GM19438 (cell line): ENCODE measurements at regions not wholly inside any gene's neighbourhood (a gene's known extent, or its start where the extent isn't known, plus 50 kb on each side); places are given as distances from the start of the nearest gene placed in this dataset.

Experiments used
- ATAC-seq: cut with Tn5 transposase; IDR thresholded peaks from one replicate; pipeline ENCODE4 v1.9.1; 2021; ENCODE audit warnings: low read depth; ENCODE audit not compliant: unreplicated experiment

DNA sequence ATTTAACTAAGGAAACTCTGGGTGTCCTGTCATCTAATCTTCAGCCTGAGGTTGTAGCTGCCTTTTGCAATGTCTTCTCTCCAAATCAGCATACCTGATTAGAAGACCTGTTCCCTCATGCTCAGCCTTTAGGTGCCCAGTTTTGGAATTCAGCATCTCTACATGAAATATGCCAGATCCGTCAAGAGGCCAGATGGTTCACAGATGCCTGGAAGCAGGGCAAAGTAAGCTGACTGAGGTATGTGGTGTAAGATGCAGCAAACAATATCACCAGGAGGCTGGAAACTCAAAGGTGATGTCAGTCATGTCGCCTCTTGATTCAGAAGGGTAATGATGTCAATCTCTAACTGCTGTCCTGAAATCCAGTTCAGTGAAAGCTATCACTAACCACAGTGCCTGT is 324.4 kb downstream of the PRELID2 start:
- no peak for ATAC-seq

DNA sequence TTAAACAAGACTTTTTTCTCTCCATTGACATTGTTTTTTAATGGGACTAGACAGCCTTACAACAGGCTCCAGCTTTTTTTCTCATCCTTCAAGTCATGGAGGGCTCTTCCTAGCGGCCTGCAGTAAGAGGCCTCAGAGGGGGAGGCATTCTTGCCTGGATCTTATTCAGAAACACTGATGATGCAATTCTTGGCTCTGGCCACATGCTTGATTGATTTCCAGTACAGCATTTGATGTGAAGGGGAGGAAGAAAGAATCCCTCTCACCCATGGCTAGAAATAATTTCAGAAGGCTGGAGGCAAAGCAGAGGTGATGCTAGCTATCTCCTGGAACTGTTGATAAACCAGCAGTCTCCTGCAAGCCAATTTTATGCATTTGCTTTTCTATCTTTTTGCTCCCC is 324.8 kb downstream of the PRELID2 start:
- ATAC-seq: no peak

DNA sequence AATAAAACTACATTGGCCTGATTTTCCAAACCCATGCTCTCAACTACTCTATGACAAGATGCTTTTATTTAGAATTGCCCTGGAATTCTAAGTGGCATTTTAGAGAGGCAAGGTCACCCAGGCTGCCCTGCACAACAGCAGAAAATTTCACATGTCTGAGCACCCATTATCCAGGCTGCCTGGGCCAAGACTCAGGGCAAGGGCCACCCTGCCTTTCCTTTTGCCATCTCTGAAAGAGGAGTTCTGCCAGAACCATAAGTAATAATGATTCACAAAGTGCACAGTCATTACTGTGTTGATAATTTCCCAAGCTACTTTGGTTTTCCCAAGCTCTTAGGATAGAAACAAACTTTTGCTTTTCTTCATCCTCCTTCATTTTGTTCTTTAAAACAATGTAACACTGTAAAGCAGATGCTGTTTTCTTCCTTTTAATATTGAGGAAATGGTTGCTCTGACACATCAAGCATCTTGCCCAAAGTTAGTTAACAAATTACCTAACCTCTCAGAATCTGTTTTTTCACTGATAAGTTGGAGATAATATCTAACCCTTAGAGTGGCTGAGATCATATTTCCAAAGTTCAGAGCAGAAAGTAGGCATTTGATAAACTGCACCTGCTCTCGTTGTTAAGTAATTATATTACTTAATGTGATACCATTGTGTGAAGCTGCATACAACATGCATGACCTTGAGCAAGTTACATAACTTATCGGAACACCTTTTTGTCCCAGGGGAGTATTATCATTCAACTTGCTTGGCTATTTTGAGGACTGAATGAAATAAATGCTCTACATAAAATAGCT is 325.6 kb downstream of the PRELID2 start:
- ATAC-seq: no peak

DNA sequence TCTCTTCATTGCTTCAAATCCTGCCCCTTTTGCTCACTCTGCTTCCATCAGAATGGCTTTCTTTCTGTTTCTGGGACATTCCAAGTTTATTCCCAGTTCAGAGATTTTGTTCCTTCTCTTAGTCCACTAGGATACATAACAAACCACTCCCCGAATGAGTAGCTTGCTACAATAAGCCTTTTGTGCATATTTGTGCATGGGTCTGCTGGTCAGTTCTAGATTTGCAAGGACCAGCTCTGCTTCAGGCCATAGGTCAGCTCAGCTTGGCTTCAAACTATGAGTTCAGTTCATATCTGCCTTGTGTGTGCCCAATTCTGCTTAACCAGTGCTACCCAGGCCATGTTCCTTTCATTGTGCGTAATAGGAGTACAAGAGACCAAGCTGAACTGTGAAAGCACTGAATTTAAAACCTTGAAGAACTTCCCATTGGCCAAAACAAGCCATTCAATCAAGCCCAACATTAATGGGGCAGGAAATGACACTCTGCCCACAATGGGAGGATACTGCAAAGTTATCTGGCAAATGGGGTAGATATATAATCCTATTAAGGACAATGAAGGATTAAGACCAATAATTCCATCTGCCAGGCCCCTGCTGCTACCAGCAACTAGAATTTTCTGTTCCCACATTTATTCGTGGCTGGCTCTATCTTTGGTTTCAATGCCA is 328.8 kb downstream of the PRELID2 start:
- ATAC-seq: no peak

DNA sequence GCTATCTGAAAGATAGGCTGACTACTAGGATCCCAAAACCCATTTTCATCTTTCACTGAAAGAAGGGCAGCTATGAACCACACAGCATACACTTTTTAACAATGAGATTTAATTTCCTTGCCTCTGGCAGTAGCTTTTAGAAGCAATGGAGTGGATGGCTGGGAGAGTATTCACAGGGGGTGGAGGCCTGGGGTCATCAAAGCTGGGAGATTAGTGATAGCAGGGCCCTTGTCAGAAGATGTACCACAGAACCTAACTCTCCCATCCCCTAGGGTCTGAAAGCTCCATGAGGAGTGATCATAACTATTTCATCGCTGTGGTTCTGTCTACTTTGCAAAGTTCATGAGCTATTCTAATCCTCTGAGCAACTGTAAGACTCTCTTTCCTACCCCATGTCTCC is 332.2 kb downstream of the PRELID2 start:
- ATAC-seq: no peak

DNA sequence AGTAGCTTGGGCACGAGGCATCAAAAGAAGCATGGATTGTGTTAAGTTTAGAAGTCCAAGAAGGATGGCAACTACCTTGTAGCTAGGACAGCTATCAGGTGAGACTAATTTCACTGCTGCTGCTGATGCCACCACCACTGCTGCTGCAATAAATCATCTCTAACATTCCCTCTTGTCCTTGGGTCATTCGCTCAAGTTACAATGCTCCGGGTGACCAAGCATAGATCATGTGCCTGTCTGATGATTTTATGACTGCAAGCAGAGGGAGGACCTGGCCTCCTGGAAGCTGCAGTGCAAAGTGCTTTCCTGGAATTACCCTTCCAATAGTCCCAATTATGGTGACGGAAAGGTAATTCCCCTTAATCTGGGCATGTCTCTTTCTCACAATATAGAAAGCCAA is 334.4 kb downstream of the PRELID2 start:
- ATAC-seq: no peak

- no peak for ATAC-seq
Observed at GRCh38 chr5:145499483-145499882, 335.7 kb downstream of the PRELID2 start.

- no peak for ATAC-seq
Observed at GRCh38 chr5:145497052-145497451, 338.1 kb downstream of the PRELID2 start.

- ATAC-seq: no peak
Observed at GRCh38 chr5:145495741-145496140, 339.4 kb downstream of the PRELID2 start.

GRCh38 chr5:145495196-145495595 is 339.9 kb downstream of the PRELID2 start:
- ATAC-seq: no peak

- no peak for ATAC-seq
Observed at GRCh38 chr5:145493435-145493834, 341.7 kb downstream of the PRELID2 start.

DNA sequence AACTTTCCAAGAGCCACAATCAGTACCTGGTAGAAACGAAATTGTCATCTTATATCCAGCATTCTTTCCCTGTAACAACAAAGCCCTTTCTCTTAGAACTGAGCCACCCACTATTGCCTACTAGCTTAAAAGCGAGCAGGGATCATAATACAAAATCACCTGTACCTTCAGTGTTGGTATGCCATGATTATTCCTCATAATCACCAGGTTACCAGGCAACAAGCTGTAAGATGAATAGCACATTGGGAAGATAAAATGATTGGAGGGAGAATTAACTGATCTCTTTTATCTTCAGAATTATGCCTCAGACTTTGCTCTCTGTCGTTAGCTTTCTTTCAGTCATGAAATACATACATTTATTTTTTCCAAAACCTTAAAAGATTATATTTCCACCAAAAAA is 345.6 kb downstream of the PRELID2 start:
- ATAC-seq: no peak

- no peak for ATAC-seq
Observed at GRCh38 chr5:145484158-145484557, 351.0 kb downstream of the PRELID2 start.

- ATAC-seq: no peak
Observed at GRCh38 chr5:145483212-145483611, 351.9 kb downstream of the PRELID2 start.

DNA sequence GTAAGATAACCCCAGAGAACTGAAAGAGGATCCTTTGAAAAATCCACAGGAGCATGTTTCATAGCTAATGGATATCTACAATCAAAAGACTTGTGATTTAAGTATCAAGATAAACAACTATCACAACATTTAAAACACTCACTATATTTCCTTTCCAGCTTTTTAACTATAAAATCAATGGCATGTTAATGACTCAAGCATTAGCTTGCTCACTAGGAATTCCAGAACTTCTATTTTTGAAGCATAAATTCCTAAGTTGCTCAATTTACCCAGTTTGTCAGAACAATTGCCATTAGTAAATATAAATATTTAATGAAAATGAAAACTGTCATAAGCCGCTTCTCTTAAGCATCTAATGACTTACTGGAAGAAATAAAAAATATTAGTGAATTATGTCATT is 355.3 kb downstream of the PRELID2 start:
- ATAC-seq: no peak

GRCh38 chr5:145479271-145479670 is 355.9 kb downstream of the PRELID2 start:
- ATAC-seq: no peak

GRCh38 chr5:145478651-145479050 is 356.5 kb downstream of the PRELID2 start:
- no peak for ATAC-seq

GRCh38 chr5:145473042-145473642 is 362.0 kb downstream of the PRELID2 start:
- no peak for ATAC-seq

GRCh38 chr5:145471831-145472612 is 363.1 kb downstream of the PRELID2 start:
- ATAC-seq: no peak

DNA sequence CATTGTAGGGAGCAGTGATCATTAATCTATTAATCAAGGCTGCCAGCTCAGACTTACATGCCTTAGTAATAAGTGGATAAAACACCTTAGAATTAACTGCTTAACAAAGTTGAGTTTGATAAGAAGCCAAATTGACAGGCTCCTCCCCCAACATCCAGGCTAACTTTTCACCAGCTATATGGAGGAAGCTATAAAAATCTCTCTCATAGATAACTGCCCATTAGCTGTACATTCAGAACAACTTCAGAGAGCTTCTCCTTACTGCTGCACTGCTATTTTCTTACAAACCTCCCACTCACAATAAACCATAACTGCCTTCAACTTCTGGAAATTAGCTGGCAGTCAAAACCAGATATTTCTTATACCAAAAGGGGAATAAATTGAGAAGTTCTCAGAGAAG is 364.1 kb downstream of the PRELID2 start:
- no peak for ATAC-seq

DNA sequence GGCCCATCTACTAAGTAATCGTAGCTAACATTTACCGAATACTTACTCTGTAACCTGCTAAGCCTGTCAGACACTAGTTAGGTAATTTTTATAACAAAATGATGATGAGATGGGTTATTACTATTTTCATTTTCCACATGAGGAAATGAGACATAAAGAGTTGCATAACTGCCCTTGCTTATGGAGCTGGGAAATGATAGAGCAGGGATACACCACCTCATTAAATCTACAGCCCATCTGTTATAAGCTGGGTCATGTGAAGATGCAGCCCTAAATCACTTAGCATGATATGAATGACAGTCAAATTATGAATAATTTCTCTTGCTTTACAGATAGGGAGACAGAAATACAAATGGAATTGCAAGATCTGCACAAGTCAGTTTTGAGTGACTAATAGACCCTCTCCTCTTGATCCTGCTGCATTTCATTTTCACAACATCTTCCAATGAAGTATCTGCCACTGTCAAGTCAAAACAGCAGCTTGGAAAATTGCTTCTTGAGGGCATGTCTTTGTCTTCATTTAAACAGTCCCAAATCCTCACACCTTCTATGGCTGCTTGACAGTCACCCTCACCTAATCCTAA is 364.7 kb downstream of the PRELID2 start:
- no peak for ATAC-seq
